NCI-H510A treated with DMSO at 0.1 percent for 48 hours (cell line): ENCODE measurements at regions not wholly inside any gene's neighbourhood (a gene's known extent, or its start where the extent isn't known, plus 50 kb on each side); places are given as distances from the start of the nearest gene placed in this dataset.
A peak's percentile ranks its signal among the peaks of the same experiment; 100 is the strongest.

Experiments used
- DNase-seq: peaks from one replicate; lab custom pipeline; 2025; lab: John Stamatoyannopoulos, UW

GRCh38 chr2:60603533-60604190 lies 50.2 kb upstream of the BCL11A start:
- DNase-seq, result no peak

DNA sequence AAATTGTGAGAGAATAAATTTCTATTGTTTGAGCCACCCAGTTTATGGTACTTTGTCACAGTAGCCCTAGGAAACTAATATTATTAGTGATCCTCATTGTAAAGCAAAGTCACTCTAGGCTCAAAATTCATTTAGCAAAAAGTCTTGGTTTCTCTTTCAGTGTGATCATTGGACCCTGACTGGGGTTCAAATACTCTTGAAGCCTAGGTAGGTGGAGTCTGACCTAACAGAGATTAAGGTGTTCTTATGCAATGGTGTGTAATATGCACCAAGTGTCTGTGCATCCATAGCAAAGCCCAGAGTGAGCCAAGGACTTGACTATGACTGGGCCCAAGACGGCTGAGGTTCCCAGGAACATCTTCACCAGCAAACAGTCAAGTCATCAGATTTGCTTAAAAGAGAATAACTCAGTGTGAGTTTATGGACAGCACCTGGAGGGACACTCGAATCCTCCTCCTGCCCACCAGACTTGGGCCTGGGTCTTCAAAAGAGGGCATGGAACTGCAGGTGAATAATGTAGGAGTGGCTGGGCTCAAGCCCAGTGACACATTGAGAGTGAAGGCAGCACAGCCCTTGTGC lies 51.1 kb upstream of the BCL11A start:
- DNase-seq, result no peak

DNA sequence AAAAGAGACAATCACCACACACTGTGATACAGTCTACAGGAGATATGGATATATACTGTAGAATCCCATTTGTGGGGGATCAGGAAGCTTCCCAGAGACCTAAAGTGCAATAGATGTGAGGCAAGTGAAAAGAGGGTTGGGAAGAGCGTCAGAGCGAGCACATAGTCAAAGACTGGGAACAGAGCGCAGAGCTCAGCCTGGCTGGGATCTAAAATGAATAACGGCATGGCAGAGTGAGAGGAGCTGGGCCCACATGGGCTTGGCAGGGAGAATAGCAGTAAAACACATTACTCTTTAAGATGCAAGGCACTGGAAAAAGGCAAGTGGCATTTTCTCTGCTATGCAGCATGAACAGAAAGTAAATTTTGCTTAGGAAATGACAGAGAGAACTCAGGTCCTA lies 52.4 kb upstream of the BCL11A start:
- DNase-seq, result no peak

GRCh38 chr2:60608679-60609078 lies 55.2 kb upstream of the BCL11A start:
- no peak for DNase-seq

DNA sequence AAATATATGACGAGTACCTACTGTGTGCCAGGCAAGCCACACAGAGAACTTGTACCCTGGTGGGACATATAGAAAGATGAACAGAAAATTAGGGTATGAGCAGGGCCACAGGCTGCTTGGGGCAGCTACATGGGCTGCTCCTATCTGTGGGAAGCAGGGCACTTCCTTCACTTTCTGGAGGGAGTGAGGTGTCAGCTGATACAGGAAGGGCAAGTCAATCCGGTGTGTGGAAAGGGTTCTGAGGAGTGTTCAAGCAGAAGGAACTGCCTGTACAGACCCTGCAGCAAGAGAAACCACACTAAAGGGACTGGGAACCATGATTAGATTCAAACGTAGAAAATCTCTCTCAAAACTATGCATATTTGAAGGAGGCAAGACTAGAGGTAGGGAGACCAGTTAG lies 58.6 kb upstream of the BCL11A start:
- no peak for DNase-seq

DNA sequence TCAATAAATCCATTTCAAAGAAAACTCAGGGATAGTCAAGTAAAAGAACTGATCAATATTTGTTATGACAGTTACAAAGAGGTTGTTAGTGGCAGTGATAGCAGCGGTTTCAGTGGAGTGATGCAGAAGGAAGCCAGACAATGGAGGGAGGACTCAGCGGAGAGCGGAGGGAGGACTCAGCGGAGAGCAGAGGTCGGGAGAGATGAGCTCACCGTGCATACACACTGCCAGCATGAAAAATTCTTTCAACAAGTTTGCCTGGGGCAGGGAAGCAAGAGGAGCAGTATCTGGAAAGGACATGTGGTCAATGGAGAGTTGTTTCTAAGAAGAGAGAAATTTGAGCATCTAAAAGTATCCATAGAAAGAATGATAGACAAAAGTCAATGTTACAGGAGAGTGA lies 60.9 kb upstream of the BCL11A start:
- DNase-seq, result no peak

- no peak for DNase-seq
Observed at GRCh38 chr2:60621688-60622429, 68.4 kb upstream of the BCL11A start.

GRCh38 chr2:60623040-60623439 lies 69.6 kb upstream of the BCL11A start:
- no peak for DNase-seq

- DNase-seq, result no peak
Observed at GRCh38 chr2:60627412-60627811, 74.0 kb upstream of the BCL11A start.

GRCh38 chr2:60628026-60628425 lies 74.6 kb upstream of the BCL11A start:
- no peak for DNase-seq

- no peak for DNase-seq
Observed at GRCh38 chr2:60628615-60629304, 75.3 kb upstream of the BCL11A start.

DNA sequence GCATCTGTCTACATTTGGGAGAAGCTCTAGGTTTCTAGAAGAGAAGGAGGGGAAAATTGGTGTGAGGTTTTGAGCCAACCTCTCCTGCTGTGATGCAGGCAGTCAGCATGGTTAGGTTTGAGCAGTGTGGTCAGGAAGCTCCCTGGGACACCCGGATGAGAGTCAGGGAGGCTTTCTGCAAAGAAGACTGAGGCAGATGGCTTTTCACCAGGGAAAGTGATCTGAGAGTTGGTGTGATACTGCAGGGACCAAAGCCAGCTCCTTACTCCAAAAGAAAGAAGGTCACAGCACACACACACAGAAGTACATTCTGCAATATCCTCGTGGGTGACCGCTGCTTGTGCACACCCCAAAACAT lies 75.8 kb upstream of the BCL11A start:
- no peak for DNase-seq

DNA sequence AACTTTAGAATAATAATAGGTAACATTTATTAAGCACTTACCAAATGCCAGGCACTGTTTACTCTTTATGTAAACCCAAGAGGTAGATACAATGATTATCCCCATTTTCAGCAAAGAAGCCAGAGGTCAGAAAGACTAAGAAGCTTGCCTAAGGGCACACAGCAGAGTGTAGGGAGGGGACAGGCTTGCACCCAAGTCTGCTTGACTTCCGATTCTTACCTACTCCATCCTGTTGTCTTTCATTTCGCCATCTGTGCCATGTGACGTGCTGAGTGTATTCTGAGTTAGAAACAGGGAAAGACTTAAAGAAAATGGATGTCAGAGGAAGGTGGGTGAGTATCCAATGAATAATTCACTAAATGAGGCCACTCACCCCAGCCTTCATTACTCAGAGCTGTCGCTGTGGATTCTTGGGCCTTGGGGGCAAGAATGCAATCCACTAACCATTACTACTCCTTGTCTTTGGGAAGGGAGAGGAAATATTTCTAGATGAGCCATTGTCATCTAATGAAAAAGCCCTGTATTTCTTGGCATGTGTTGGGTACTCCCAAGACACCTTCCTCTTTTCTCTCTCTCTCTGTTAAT lies 76.4 kb upstream of the BCL11A start:
- no peak for DNase-seq

GRCh38 chr2:60633615-60634014 lies 80.2 kb upstream of the BCL11A start:
- no peak for DNase-seq

DNA sequence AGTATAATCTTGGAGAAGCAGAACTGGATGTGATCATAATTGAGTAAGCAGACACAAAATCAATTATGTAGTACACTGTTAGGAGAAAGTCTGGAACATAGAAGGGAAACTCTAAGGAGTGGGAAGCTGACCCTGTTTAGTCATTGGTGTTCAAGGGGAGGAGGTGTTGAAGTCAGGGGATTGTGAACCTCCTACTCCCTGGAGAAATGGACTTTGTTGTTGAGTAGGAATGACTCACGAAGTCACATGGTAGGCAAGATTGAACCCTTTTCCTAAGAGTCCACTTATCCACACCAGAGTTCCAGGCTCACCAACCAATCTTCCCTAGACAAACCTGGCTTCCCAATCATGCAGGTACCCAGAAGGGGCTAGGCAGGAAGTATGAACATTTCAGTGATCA lies 81.0 kb upstream of the BCL11A start:
- DNase-seq, result no peak

- peak; percentile 29 for DNase-seq
Observed at GRCh38 chr2:60641811-60642788, 88.6 kb upstream of the BCL11A start.

DNA sequence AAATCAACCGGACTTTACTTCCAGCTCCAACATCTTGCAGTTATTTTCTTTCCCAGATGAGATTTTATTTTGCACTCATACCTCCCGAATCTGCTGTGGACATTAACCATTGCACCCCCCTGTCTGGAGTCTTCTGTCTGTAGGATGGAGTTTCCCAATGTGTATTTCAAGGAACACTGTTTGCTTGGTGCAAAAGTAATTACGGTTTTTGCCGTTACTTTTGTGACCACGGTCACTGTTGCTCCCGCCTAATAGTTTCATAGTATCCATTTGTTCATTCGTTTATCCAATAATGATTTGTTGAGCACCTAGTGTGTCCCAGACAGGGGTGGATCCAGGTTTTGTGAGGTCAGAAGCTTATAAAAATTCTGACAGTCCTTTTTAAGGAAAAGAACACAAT lies 90.3 kb upstream of the BCL11A start:
- no peak for DNase-seq

GRCh38 chr2:60644951-60645350 lies 91.5 kb upstream of the BCL11A start:
- no peak for DNase-seq

GRCh38 chr2:60648191-60648590 lies 94.7 kb upstream of the BCL11A start:
- DNase-seq, result no peak

- DNase-seq, result no peak
Observed at GRCh38 chr2:60649721-60650120, 96.3 kb upstream of the BCL11A start.

- peak; percentile 25 for DNase-seq
Observed at GRCh38 chr2:60652832-60653340, 99.4 kb upstream of the BCL11A start.
